ENCODE measurements at regions not wholly inside any gene's neighbourhood (a gene's known extent, or its start where the extent isn't known, plus 50 kb on each side); places are given as distances from the start of the nearest gene placed in this dataset.

DNA sequence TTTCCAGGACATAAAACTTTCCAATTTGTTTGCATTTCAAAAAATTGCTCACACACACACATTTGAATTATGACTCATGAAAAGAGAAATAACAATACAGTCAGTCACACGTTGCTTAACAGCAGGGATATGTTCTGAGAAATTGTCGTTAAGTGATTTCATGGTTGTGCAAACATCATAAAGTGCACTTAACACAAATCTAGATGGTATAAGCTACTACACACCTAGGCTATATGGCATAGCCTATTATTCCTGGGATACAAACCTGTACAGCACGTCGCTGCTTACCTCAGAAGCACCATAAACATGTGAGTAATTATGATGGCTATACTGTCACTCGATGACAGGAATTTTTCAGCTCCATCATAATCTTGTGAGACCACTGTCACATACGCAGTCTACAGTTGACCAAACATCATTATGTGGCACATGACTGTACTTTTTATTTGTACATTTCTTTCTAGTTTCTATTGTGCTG lies 378.2 kb downstream of the ACTL7B start:
- 68 to 83% methylated on average over 6 of the region's 6 CpGs for WGBS, 2 donors
- TF ChIP-seq CTCF (IDR thresholded peaks at IDR 0.05; ENCODE audit: control extremely low read depth, extremely low read depth), result no peak

DNA sequence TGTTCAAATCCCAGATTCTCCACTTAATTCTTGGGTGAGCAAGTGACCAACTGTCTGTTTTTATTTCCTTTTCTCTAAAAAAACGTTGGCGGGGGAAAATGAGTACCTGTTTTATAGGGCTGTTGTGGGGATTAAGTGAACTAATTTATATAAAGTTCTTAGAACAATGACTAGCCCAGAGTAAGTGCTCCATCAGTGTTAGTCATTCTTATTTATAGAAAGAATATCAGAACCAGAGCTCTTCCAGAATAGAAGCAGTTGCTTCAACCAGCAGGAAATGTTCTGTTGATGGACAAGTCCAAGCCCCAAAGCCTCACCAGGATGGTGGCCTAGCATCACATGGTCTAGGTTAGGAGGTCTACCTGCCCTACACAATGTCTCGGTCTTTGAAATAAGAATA lies 379.2 kb downstream of the ACTL7B start:
- no peak overlapping the region for H3K4me3 ChIP-seq
- ATAC-seq (ENCODE audit: insufficient read depth, low FRiP score) (no peak), DNase-seq (no peak)
- no peak overlapping the region for H3K27ac ChIP-seq (ENCODE audit: low read depth in 1 of 2, low read length in 1 of 2)
- H3K9me3 ChIP-seq (ENCODE audit: control insufficient read depth in 4 of 4, insufficient read depth in 3 of 4, low read length in 3 of 4), result no peaks in the 10 kb centered on the region
- no peak overlapping the region for H3K9ac ChIP-seq (ENCODE audit: insufficient read depth in 1 of 2, low read length in 2 of 2)
- no peaks in the 10 kb centered on the region for H3K27me3 ChIP-seq (ENCODE audit: control insufficient read depth in 3 of 3, insufficient read depth in 3 of 3, low read length in 2 of 3)
- no peaks in the 10 kb centered on the region for H3K36me3 ChIP-seq (ENCODE audit: control insufficient read depth in 4 of 4, insufficient read depth in 4 of 4, low read length in 4 of 4)
- TF ChIP-seq CTCF (IDR thresholded peaks at IDR 0.05; ENCODE audit: control extremely low read depth, extremely low read depth), result no peak
- H3K4me1 ChIP-seq (ENCODE audit: control insufficient read depth in 5 of 5, insufficient read depth in 5 of 5, low read length in 5 of 5), result peaks cover 0 to 9% (median 0%) of the 10 kb centered on the region in 5 donors
- WGBS, 2 donors, result 58 to 77% methylated on average over 3 of the region's 3 CpGs

More for the DNA sequence above, 378.2 kb downstream of the ACTL7B start:
- H3K36me3 ChIP-seq (ENCODE audit: control insufficient read depth in 4 of 4, insufficient read depth in 4 of 4, low read length in 4 of 4), result no peaks in the 10 kb centered on the region
- H3K4me3 ChIP-seq, result no peak overlapping the region
- peaks cover 0 to 9% (median 0%) of the 10 kb centered on the region in 5 donors for H3K4me1 ChIP-seq (ENCODE audit: control insufficient read depth in 5 of 5, insufficient read depth in 5 of 5, low read length in 5 of 5)
- H3K9me3 ChIP-seq (ENCODE audit: control insufficient read depth in 4 of 4, insufficient read depth in 3 of 4, low read length in 3 of 4), result no peaks in the 10 kb centered on the region
- no peak overlapping the region for H3K27ac ChIP-seq (ENCODE audit: low read depth in 1 of 2, low read length in 1 of 2)
- no peak overlapping the region for H3K9ac ChIP-seq (ENCODE audit: insufficient read depth in 1 of 2, low read length in 2 of 2)
- H3K27me3 ChIP-seq (ENCODE audit: control insufficient read depth in 3 of 3, insufficient read depth in 3 of 3, low read length in 2 of 3), result no peaks in the 10 kb centered on the region
- DNase-seq (peak in 1 of 3 donors; percentile 11), ATAC-seq (ENCODE audit: insufficient read depth, low FRiP score) (peak; percentile 52)

GRCh38 chr9:108475813-108476212 lies 380.0 kb downstream of the ACTL7B start:
- H3K36me3 ChIP-seq (ENCODE audit: control insufficient read depth in 4 of 4, insufficient read depth in 4 of 4, low read length in 4 of 4), result no peaks in the 10 kb centered on the region
- ATAC-seq (ENCODE audit: insufficient read depth, low FRiP score), result no peak
- WGBS, 2 donors, result 77 to 83% methylated on average over 2 of the region's 2 CpGs
- no peak for TF ChIP-seq CTCF (IDR thresholded peaks at IDR 0.05; ENCODE audit: control extremely low read depth, extremely low read depth)
- no peaks in the 10 kb centered on the region for H3K27me3 ChIP-seq (ENCODE audit: control insufficient read depth in 3 of 3, insufficient read depth in 3 of 3, low read length in 2 of 3)
- no peak overlapping the region for H3K9ac ChIP-seq (ENCODE audit: insufficient read depth in 1 of 2, low read length in 2 of 2)
- no peaks in the 10 kb centered on the region for H3K9me3 ChIP-seq (ENCODE audit: control insufficient read depth in 4 of 4, insufficient read depth in 3 of 4, low read length in 3 of 4)
- no peak for DNase-seq
- H3K4me1 ChIP-seq (ENCODE audit: control insufficient read depth in 5 of 5, insufficient read depth in 5 of 5, low read length in 5 of 5), result peaks cover 0 to 9% (median 0%) of the 10 kb centered on the region in 5 donors
- no peak overlapping the region for H3K4me3 ChIP-seq
- no peak overlapping the region for H3K27ac ChIP-seq (ENCODE audit: low read depth in 1 of 2, low read length in 1 of 2)

DNA sequence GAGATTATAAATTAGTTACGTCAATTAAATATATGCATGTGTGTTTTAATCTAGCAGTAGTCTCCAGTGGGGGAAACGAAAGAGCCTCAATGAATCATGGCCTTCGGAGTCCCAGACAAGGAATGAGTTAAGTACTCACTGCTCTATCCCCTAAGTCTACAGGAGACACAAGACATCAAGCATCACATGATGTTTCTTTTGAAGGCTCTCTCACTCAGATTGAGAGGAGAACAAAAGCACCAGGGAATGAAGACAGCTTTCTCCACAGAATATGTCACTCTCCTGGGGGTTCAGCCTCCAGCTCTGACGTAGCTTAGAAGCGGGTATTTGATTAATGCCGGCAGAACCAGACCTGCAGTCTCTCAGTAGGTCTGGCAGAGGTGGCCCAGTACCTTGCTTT lies 381.4 kb downstream of the ACTL7B start:
- no peak overlapping the region for H3K4me3 ChIP-seq
- no peak overlapping the region for H3K9ac ChIP-seq (ENCODE audit: insufficient read depth in 1 of 2, low read length in 2 of 2)
- no peak for TF ChIP-seq CTCF (IDR thresholded peaks at IDR 0.05; ENCODE audit: control extremely low read depth, extremely low read depth)
- no peaks in the 10 kb centered on the region for H3K36me3 ChIP-seq (ENCODE audit: control insufficient read depth in 4 of 4, insufficient read depth in 4 of 4, low read length in 4 of 4)
- WGBS, 2 donors, result 89 to 91% methylated on average over 6 of the region's 6 CpGs
- H3K27me3 ChIP-seq (ENCODE audit: control insufficient read depth in 3 of 3, insufficient read depth in 3 of 3, low read length in 2 of 3), result no peaks in the 10 kb centered on the region
- H3K27ac ChIP-seq (ENCODE audit: low read depth in 1 of 2, low read length in 1 of 2), result no peak overlapping the region
- H3K4me1 ChIP-seq (ENCODE audit: control insufficient read depth in 5 of 5, insufficient read depth in 5 of 5, low read length in 5 of 5), result peaks cover 0 to 9% (median 0%) of the 10 kb centered on the region in 5 donors
- no peaks in the 10 kb centered on the region for H3K9me3 ChIP-seq (ENCODE audit: control insufficient read depth in 4 of 4, insufficient read depth in 3 of 4, low read length in 3 of 4)
- ATAC-seq (ENCODE audit: insufficient read depth, low FRiP score), result no peak
- DNase-seq, result no peak
